ENCODE measurements at regions not wholly inside any gene's neighbourhood (a gene's known extent, or its start where the extent isn't known, plus 50 kb on each side); places are given as distances from the start of the nearest gene placed in this dataset.

DNA sequence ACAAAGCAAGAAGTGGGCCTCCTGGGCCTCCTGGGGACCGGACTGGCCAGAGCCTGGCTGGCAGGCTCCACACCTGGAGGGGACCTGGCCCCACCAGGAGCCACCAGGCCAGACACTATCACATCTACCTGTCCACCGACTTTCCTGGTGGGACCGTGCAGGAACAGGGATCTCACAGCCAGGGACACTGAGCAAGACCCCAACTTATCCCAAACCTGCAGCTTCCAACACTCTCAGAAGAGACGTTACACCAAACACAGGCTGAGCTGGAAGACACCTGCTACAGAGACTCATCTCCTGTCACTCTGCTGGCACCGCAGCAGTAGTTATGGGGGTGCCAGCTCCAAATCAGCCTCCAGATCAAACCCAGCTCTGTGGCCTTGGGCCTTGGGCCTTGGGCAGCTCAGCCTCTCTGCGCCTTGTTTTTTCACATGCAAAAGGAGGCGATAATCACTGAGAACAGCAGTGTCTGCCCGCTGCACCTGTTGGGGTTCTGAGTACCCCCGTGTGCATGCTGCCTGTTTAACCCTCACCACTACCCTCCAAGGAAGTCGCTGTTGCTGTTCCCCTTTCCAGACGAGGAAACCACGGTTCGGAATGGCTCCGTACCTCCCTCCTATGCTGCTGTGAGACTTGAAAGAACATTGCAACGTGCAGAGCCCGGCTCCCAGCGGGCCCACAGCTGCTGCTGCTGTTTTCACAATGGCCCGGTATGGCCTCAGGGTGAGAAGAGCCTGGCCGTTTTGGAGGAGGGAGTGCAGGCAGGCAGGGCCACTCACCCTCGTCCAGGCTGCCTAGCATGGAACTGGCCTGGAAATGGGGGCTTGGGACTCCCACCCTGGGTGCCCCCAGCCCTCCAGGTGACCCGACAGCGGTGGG lies 69.6 kb downstream of the ADRA2C start:
- Histone ChIP-seq H3K4me1 (no peaks in the 10 kb centered on the region), H3K9me3 (no peaks in the 10 kb centered on the region), H3K27me3 (no peaks in the 10 kb centered on the region), H3K36me3 (no peaks in the 10 kb centered on the region), H3K27ac (no peak overlapping the region), H3K4me3 (replicated peaks in 1 of 3) (no peak overlapping the region)
- TF ChIP-seq, protein P1, sequence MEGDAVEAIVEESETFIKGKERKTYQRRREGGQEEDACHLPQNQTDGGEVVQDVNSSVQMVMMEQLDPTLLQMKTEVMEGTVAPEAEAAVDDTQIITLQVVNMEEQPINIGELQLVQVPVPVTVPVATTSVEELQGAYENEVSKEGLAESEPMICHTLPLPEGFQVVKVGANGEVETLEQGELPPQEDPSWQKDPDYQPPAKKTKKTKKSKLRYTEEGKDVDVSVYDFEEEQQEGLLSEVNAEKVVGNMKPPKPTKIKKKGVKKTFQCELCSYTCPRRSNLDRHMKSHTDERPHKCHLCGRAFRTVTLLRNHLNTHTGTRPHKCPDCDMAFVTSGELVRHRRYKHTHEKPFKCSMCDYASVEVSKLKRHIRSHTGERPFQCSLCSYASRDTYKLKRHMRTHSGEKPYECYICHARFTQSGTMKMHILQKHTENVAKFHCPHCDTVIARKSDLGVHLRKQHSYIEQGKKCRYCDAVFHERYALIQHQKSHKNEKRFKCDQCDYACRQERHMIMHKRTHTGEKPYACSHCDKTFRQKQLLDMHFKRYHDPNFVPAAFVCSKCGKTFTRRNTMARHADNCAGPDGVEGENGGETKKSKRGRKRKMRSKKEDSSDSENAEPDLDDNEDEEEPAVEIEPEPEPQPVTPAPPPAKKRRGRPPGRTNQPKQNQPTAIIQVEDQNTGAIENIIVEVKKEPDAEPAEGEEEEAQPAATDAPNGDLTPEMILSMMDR (IDR thresholded peaks at IDR 0.05) = no peak
- TF ChIP-seq POLR2A (IDR thresholded peaks at IDR 0.05) = no peak
- intact Hi-C loops (cut with DNase I) = no loop called here
- no peak for DNase-seq
- 65 to 70% methylated on average over 17 to 19 of the region's 22 CpGs for WGBS, 2 donors

DNA sequence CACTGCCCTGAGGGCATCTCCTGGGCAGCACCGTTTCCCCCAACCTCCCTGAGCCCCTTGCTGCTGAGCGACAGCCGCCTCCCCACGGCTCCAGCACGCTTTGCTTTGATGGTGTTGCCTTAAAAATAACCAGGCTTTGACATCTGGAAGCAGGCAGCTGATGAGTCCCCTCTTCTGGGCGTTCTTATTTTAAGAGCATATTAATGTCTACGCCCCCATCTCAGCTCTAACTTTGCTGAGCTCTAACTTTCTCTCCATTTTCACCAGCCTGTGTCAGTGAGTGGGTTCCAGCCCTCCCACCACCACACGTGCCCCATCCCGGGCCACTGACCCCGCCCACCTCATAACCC lies 70.2 kb downstream of the ADRA2C start:
- H3K4me3 ChIP-seq (replicated peaks in 1 of 3) = no peak overlapping the region
- H3K9me3 ChIP-seq = no peaks in the 10 kb centered on the region
- no peaks in the 10 kb centered on the region for H3K27me3 ChIP-seq
- H3K4me1 ChIP-seq = no peaks in the 10 kb centered on the region
- no peak overlapping the region for H3K27ac ChIP-seq
- 52 to 59% methylated on average over 9 to 10 of the region's 10 CpGs for WGBS, 2 donors
- no peaks in the 10 kb centered on the region for H3K36me3 ChIP-seq
- intact Hi-C loops (cut with DNase I) = no loop called here
- DNase-seq = no peak
- TF ChIP-seq POLR2A (IDR thresholded peaks at IDR 0.05) = no peak
- TF ChIP-seq, protein P1 (IDR thresholded peaks at IDR 0.05) = no peak

DNA sequence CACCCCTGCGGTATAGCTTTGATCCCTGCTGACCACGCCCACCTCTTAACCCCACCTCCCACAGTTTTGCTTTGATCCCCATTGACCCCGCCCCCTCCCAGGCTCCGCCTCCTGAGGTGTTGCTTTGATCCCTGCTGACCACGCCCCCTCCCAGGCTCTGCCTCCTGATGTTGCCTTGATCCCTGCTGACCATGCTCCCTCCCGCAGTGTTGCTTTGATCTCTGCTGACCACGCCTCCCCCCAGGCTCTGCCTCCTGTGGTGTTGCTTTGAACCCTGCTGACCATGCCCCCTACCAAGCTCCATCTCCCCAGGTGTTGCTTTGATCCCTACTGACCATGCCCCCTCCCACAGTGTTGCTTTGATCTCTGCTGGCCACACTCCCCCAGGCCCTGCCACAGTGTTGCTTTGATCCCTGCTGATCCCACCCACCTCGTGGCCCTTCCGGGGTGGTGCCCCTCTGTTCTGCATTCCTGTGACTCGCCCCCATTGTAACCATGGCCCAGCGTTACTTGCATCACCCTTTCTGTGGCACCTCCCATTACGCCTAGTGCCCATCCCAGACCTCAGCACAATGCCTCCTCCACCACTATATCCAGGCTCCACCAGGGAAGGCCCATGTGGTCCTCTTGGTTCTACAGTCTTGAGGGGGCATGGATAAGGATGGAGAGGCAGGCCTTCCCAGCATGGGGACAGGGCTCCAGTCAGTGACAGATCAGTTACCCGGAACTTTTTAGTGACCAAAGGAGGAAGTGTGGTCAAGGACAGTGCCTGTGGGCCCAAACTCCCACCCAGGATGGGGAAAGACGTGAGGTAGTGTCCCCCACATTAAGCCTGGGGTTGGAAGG lies 70.8 kb downstream of the ADRA2C start:
- TF ChIP-seq, protein P1 (IDR thresholded peaks at IDR 0.05) = no peak
- TF ChIP-seq POLR2A (IDR thresholded peaks at IDR 0.05) = no peak
- DNase-seq = no peak
- no peaks in the 10 kb centered on the region for H3K36me3 ChIP-seq
- WGBS, 2 donors = 67 to 72% methylated on average over 14 of the region's 14 CpGs
- no peaks in the 10 kb centered on the region for H3K4me1 ChIP-seq
- H3K27ac ChIP-seq = no peak overlapping the region
- intact Hi-C loops (cut with DNase I) = no loop called here
- no peaks in the 10 kb centered on the region for H3K27me3 ChIP-seq
- no peaks in the 10 kb centered on the region for H3K9me3 ChIP-seq
- H3K4me3 ChIP-seq (replicated peaks in 1 of 3) = no peak overlapping the region

- intact Hi-C loops (cut with DNase I) = no loop called here
- H3K4me3 ChIP-seq (replicated peaks in 1 of 3) = no peak overlapping the region
- H3K27me3 ChIP-seq = no peaks in the 10 kb centered on the region
- no peak for DNase-seq
- TF ChIP-seq, protein P1 (IDR thresholded peaks at IDR 0.05) = no peak
- TF ChIP-seq POLR2A (IDR thresholded peaks at IDR 0.05) = no peak
- no peak overlapping the region for H3K27ac ChIP-seq
- 90 to 94% methylated on average over 5 to 6 of the region's 6 CpGs for WGBS, 2 donors
- no peaks in the 10 kb centered on the region for H3K4me1 ChIP-seq
- no peaks in the 10 kb centered on the region for H3K9me3 ChIP-seq
- no peaks in the 10 kb centered on the region for H3K36me3 ChIP-seq
Observed at GRCh38 chr4:3838437-3839380, 72.5 kb downstream of the ADRA2C start.

Data from thyroid gland (tissue), 4 donors.